ENCODE measurements at regions not wholly inside any gene's neighbourhood (a gene's known extent, or its start where the extent isn't known, plus 50 kb on each side); places are given as distances from the start of the nearest gene placed in this dataset.
A peak's percentile ranks its signal among the peaks of the same experiment; 100 is the strongest.

- no peak for DNase-seq (ENCODE audit: low read depth in 2 of 2)
Observed at GRCh38 chr4:114177628-114178027, 198.2 kb upstream of the ARSJ start.

DNA sequence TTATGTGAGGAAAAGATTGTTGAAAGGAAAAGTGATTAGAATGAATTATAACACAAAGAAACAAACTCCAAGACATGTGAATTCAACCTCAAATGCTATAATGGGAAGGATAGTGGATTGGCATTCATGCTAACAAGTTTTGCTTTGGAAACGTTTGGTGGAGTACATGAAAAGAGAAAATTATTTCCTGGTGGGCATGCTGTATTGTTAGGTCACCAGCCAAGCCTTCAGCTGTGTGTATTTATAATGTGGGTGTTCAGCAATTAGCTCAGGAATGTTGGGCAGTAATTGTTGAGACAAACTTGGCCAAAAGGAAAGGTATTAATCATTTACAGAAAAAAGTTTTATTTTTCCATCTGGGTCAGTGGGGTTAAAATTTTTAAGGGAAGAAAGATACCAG lies 198.9 kb upstream of the ARSJ start:
- DNase-seq (ENCODE audit: low read depth in 2 of 2): no peak

- DNase-seq (ENCODE audit: low read depth in 2 of 2): peak; percentile 24 to 29
Observed at GRCh38 chr4:114180481-114180880, 201.0 kb upstream of the ARSJ start.

DNA sequence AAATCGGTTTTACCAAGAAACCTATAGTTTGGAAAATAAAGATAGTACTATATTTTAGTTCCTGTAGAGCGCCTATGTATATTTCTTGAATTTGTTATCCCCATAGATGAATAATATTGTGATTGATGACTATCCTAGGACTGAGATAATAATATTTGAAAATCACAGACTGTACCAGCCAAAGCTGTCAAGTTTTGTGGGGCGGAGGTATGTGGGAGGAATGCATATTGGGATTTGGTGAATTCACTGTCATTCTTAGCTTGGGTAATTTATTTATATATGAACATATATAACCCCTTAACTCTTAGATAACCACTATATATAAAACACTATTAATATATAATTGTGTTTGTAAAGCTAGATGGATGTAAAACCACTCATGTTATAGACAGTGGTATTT lies 205.5 kb upstream of the ARSJ start:
- no peak for DNase-seq (ENCODE audit: low read depth in 2 of 2)

DNA sequence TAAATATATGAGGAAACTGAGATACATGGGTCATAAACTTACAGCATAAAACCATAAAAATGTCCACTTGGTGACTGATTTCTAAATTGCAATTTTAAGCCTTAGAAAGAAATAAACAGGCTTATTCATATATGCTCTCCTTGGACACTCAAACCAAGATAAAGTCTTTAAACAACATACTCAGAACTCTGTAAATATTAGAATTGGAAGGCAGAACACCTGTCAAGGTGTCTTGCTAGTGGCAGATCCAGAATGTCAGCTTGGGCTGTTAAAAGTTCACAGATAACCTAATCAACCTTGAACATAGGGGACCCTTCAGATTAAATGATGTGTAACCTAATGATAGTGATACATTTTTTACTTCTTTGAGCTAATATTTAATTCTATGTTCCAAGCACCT lies 208.1 kb upstream of the ARSJ start:
- DNase-seq (ENCODE audit: low read depth in 2 of 2): no peak

- DNase-seq (ENCODE audit: low read depth in 2 of 2): no peak
Observed at GRCh38 chr4:114191496-114191895, 212.0 kb upstream of the ARSJ start.

GRCh38 chr4:114192854-114193253 lies 213.4 kb upstream of the ARSJ start:
- no peak for DNase-seq (ENCODE audit: low read depth in 2 of 2)

DNA sequence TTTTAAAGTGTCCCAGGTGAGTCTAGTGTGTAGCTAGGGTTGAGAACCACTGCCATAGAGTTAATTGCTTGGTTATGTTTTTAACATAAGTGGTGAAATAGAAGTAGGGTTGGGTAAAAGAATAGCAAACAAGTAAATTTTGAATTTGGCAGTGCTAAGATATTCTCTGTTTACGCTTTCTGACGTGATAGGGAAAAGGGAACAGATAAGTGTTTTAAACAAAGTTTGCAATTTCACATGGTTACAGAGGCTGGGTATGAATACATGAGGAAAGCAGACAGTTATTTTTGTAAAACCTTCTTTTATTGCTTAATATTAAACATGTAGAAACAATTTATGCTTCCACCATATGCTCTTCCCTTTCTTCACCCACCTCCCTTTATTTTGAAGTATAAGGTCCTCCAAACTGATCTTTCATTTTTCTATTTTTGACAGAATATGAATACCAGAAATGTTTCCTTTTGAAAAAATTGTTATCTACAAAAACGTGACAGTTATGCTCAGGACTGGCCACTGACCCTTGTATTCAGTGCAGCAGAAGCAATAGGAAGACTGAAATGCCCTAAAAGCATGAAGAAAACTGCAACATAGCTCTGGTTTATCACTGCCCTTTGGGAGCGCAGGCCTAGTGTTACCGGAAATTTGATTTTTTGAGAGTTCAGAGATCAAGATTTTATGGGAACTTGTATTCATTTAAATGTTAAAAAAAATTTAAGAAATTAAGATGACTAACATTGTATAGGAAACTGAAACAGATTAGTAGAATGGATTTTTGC lies 214.4 kb upstream of the ARSJ start:
- DNase-seq (ENCODE audit: low read depth in 2 of 2): no peak

GRCh38 chr4:114196606-114197005 lies 217.2 kb upstream of the ARSJ start:
- DNase-seq (ENCODE audit: low read depth in 2 of 2): no peak

DNA sequence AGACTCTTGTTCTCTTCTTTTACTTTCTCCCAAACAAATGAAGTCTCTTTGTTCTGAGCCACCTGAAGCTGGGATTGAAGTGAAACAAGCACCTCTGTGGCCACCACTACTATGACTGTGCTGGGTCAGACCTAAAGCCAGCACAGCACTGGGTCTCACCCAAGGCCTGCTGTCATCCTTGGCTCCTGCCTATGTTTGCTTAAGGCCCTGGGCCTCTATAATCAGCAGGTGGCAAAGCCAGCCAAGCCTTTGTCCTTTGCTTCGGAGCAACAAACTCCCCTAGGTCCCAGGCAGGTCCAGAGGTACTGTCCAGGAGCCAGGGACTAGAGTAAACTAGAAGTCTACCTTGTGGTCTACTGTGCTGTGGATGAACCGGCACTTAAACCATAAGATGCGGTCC lies 220.6 kb upstream of the ARSJ start:
- DNase-seq (ENCODE audit: low read depth in 2 of 2): no peak

DNA sequence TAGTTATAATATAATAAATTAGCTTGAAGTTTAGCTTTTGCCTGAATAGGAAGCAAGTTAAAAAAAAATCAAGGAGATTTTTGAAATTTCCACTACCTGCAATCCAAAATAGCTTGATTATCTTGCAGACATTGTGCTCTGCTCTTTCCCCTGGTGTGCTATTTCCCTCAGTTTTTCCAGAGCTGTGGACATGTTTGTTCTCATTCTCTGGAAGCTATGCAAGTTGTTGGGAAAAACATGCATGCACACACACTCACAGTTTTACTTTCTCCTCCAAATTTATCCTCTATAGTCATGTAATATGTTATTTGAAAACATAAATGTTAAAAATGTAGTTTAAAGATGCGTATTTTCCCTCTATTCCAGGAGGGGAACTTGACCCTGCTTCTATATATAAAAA lies 225.8 kb upstream of the ARSJ start:
- DNase-seq (ENCODE audit: low read depth in 2 of 2): no peak

GRCh38 chr4:114208574-114209151 lies 229.2 kb upstream of the ARSJ start:
- no peak for DNase-seq (ENCODE audit: low read depth in 2 of 2)

GRCh38 chr4:114209584-114209983 lies 230.1 kb upstream of the ARSJ start:
- DNase-seq (ENCODE audit: low read depth in 2 of 2): no peak

- no peak for DNase-seq (ENCODE audit: low read depth in 2 of 2)
Observed at GRCh38 chr4:114211556-114211955, 232.1 kb upstream of the ARSJ start.

DNA sequence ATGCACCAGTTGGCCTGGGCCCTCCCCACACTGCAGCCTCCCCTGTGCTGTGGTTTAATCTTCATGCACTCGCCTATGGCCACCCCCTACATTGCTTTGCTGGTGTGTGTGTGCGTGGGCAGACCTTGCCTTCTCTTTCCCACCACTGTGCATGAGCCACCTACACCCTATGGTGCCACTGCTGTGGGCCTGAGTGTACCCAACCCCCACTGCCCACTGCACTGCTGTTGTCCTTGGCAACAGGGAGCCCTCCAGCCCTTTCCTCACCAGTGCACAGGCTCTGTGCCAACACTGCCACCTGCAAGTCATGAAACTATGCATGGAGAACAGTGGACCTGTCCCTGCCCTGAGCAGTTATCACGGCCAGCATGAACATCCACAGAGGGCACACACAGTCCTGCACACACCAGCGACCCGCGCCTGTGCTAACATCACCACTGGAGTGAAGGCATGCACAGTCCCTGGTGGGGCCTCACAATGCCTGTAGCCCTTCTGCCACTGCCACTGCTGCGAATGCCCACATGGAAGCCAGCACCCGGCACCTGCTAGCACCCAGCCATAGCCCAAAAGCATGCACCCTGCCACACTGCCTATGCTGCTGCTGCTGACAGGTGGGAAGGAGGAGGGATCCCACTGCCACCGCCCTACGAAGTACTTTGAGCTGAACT lies 237.8 kb upstream of the ARSJ start:
- no peak for DNase-seq (ENCODE audit: low read depth in 2 of 2)

GRCh38 chr4:114223580-114223979 lies 244.1 kb upstream of the ARSJ start:
- DNase-seq (ENCODE audit: low read depth in 2 of 2): no peak

DNA sequence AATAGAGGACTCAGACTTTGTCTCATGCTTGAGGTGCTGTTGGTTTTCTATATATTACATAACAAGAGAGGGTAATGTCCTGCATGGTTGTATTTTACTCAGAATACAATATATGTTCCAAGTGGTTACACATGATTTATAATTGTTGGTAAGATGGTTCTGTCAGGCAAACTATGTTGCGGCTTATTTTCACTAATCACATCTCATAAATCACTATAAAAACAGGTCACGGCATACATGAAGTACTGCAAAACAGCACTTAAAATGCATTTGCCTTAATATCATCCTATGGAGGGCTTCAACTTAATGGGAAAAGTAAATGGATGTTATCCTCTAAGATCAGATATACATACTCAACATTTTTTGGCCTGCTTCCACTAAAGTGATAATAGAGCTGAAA lies 246.0 kb upstream of the ARSJ start:
- DNase-seq (ENCODE audit: low read depth in 2 of 2): no peak

- no peak for DNase-seq (ENCODE audit: low read depth in 2 of 2)
Observed at GRCh38 chr4:114226179-114226578, 246.7 kb upstream of the ARSJ start.

GRCh38 chr4:114226968-114227760 lies 247.7 kb upstream of the ARSJ start:
- DNase-seq (ENCODE audit: low read depth in 2 of 2): no peak

DNA sequence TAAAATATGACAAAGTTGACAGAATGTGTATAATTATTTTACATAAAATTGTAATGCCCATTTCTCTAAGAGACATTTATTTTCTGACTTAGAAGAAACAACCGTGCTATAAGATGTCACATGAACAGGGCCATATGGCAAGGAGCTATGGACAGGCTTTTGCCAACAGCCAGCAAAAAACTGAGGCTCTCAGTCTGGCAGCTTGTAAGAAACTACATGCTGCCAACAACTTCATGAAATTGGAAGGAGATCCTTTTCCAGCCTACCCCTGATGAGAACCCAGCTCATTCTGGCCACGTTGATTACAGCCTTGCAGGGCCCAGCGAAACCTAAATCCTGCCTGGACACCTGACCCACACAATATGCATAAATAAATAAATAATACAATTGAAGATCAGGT lies 250.3 kb upstream of the ARSJ start:
- DNase-seq (ENCODE audit: low read depth in 2 of 2): no peak

DNA sequence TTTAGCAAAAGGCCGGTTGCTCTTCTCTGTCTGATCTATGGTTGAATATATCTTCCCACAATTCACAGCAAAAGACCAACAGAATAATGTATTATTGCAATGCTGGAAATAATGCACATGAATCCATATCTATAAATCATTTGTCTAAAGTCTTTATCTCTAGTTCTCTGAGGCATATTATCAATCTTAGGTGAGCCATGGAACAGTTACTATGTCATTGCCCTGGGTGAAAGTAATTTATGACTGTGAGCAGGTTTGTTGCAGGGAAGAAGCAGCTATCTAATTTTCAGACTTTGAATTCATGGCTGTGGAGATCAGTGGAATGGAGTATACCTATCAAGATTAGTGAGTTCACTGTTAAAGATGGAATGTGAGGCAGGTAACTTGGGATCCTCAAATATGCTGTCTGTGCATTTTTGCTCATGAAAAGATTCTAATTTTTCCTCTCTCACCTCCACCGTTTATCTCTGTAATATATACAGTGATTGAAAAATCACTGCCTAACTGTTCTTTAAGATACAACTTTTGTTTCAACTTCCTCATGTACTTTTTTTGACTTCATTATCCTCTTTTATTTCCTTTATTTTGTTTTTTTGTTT lies 256.8 kb upstream of the ARSJ start:
- no peak for DNase-seq (ENCODE audit: low read depth in 2 of 2)

GRCh38 chr4:114237997-114238396 lies 258.6 kb upstream of the ARSJ start:
- no peak for DNase-seq (ENCODE audit: low read depth in 2 of 2)
